ENCODE measurements at regions not wholly inside any gene's neighbourhood (a gene's known extent, or its start where the extent isn't known, plus 50 kb on each side); places are given as distances from the start of the nearest gene placed in this dataset.
"Not testable (repeated sequence)": the region's sequence is repeated elsewhere in the genome, so short reads cannot be mapped to it uniquely, and the experiment has no call there.

DNA sequence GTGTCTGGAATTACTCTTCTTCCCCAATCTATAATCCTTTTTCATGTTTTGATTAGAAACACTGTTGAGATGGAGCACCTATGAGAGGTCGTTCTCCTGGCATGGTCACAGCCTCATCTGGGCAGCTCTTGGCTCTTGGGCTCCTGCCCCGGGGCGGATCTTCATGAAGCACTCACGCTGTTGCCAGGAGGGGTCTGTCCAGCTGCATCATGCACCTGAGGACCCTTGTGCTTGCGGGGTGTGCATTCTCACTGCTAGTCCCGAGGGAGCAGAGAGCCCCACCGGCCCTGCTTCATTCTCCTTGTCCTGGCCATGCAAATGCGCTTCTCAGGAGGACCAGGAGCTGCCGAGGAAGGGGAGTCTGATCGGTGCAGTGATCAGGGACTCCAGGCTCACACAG, 117.6 kb upstream of the S1PR3 start:
- Mint-ChIP-seq H3K27me3 (peaks cover 14% of the 10 kb centered on the region), H3K4me3 (no peak overlapping the region), H3K27ac (no peak overlapping the region), H3K36me3 (ENCODE audit: low read depth) (no peaks in the 10 kb centered on the region), H3K4me1 (no peaks in the 10 kb centered on the region), H3K9me3 (peaks cover 9% of the 10 kb centered on the region)
- ChIA-PET CTCF (no interaction called here), POLR2A (no interaction called here)
- DNase-seq (no peak), ATAC-seq (ENCODE audit: low read depth) (no peak)
- TF ChIP-seq, protein P1, sequence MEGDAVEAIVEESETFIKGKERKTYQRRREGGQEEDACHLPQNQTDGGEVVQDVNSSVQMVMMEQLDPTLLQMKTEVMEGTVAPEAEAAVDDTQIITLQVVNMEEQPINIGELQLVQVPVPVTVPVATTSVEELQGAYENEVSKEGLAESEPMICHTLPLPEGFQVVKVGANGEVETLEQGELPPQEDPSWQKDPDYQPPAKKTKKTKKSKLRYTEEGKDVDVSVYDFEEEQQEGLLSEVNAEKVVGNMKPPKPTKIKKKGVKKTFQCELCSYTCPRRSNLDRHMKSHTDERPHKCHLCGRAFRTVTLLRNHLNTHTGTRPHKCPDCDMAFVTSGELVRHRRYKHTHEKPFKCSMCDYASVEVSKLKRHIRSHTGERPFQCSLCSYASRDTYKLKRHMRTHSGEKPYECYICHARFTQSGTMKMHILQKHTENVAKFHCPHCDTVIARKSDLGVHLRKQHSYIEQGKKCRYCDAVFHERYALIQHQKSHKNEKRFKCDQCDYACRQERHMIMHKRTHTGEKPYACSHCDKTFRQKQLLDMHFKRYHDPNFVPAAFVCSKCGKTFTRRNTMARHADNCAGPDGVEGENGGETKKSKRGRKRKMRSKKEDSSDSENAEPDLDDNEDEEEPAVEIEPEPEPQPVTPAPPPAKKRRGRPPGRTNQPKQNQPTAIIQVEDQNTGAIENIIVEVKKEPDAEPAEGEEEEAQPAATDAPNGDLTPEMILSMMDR (IDR thresholded peaks at IDR 0.05) = no peak
- intact Hi-C loops (cut with micrococcal nuclease) = no loop called here

DNA sequence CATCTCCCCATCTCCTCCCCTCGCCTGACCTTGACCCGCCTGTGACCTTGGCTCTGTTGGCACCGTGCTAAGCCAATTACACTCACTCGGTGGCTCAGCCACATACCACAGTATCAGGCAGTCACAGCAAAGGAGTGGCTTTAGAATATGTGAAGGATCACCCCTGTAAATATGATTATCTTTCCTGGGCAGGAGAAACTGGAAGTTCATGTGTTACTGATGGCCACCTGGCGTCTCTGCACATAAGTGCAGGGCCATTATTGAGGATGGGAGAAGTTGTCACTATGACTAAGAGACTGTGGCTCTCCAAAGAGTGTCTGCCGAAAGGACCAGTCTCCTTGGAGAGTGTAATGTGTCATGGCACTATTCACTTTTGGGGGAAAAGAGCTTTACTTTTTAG, 116.9 kb upstream of the S1PR3 start:
- H3K27ac Mint-ChIP-seq = no peak overlapping the region
- peaks cover 8% of the 10 kb centered on the region for H3K27me3 Mint-ChIP-seq
- DNase-seq (no peak), ATAC-seq (ENCODE audit: low read depth) (no peak)
- TF ChIP-seq, protein P1 (IDR thresholded peaks at IDR 0.05) = no peak
- peaks cover 2% of the 10 kb centered on the region for H3K9me3 Mint-ChIP-seq
- H3K4me3 Mint-ChIP-seq = no peak overlapping the region
- no peaks in the 10 kb centered on the region for H3K36me3 Mint-ChIP-seq (ENCODE audit: low read depth)
- intact Hi-C loops (cut with micrococcal nuclease) = no loop called here
- CTCF ChIA-PET = no interaction called here
- POLR2A ChIA-PET = no interaction called here
- H3K4me1 Mint-ChIP-seq = no peaks in the 10 kb centered on the region

DNA sequence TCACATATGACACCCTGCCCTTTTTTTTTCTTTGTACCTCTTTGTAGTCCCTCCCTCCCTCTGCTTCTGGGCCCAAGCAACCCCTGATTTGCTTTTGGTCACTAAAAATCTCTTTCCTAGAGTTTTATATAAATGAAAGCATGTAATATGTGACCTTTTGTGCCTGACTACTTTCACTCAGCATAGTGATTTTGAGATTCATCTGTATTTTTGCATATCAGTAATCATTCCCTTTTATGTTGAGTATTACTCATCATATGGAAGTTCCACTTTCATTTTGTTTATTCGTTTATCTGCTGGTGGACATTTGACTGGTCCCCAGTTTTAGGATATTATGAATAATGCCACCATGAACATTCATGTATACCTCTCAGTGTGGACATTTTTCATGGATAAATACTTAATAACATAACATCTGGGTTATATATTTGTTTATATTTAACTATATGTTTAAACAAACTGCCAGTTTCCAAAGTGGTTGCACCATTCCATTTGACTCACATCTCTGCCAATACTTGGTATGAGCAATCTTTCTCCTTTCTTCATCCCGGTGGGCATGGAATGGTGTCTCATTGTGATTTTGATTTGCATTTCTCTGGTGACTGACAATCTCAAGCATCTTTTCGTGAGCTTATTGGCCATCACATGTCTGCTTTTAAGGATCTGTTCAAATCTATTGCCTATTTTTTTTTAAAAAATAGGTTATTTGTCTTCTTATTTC, 115.7 kb upstream of the S1PR3 start:
- Mint-ChIP-seq H3K27ac (no peak overlapping the region), H3K9me3 (no peaks in the 10 kb centered on the region), H3K4me3 (no peak overlapping the region), H3K27me3 (peaks cover 8% of the 10 kb centered on the region), H3K4me1 (no peaks in the 10 kb centered on the region), H3K36me3 (ENCODE audit: low read depth) (no peaks in the 10 kb centered on the region)
- intact Hi-C loops (cut with micrococcal nuclease) = no loop called here
- CTCF ChIA-PET = no interaction called here
- ATAC-seq (ENCODE audit: low read depth) (no peak), DNase-seq (no peak)
- TF ChIP-seq, protein P1 (IDR thresholded peaks at IDR 0.05) = no peak
- POLR2A ChIA-PET = no interaction called here

DNA sequence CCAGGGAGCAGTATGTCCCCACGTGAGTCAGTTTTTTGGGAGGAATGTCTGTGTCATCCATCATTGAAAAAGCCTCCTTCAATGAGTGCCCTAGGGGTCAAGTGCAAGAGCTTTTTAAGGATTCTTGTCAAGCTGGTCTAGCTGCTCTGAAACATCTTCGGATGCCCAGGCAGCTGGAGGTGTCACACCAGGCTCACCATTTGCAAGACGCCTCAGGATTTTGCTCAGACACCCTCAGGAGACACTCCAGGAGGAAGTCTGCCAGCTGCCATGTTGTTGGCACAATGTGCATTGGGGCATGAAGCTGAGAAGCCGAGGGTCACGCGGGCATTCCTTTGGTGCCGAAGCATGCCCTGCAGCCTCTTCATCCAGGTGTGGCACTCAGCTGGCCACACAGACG, 111.1 kb upstream of the S1PR3 start:
- no peak for DNase-seq
- peaks cover 3% of the 10 kb centered on the region for H3K27me3 Mint-ChIP-seq
- peaks cover 2% of the 10 kb centered on the region for H3K9me3 Mint-ChIP-seq
- intact Hi-C loops (cut with micrococcal nuclease) = no loop called here
- peaks cover 13% of the 10 kb centered on the region for H3K4me1 Mint-ChIP-seq
- no peaks in the 10 kb centered on the region for H3K36me3 Mint-ChIP-seq (ENCODE audit: low read depth)
- H3K27ac Mint-ChIP-seq = no peak overlapping the region
- H3K4me3 Mint-ChIP-seq = no peak overlapping the region
- no peak for ATAC-seq (ENCODE audit: low read depth)
- ChIA-PET POLR2A (no interaction called here), CTCF (no interaction called here)
- TF ChIP-seq, protein P1 (IDR thresholded peaks at IDR 0.05) = no peak

DNA sequence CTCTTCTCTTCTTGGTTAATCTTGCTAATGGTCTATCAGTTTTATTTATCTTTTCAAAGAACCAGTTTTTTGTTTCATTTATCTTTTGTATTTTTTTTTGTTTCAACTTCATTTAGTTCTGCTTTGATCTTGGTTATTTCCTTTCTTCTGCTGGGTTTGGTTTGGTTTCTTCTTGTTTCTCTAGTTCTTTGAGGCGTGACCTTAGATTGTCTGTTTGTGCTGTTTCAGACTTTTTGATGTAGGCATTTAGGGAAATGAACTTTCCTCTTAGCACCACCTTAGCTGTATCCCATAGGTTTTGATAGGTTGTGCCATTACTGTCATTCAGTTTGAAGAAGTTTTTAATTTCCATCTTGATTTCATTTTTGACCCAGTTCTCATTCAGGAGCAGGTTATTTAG, 107.0 kb upstream of the S1PR3 start:
- intact Hi-C loops (cut with micrococcal nuclease); ATAC-seq (ENCODE audit: low read depth); H3K27me3 Mint-ChIP-seq; POLR2A ChIA-PET; H3K4me3 Mint-ChIP-seq; H3K9me3 Mint-ChIP-seq; H3K27ac Mint-ChIP-seq; H3K36me3 Mint-ChIP-seq (ENCODE audit: low read depth); DNase-seq; CTCF ChIA-PET: not testable (repeated sequence)
- H3K4me1 Mint-ChIP-seq = peaks cover 13% of the 10 kb centered on the region

DNA sequence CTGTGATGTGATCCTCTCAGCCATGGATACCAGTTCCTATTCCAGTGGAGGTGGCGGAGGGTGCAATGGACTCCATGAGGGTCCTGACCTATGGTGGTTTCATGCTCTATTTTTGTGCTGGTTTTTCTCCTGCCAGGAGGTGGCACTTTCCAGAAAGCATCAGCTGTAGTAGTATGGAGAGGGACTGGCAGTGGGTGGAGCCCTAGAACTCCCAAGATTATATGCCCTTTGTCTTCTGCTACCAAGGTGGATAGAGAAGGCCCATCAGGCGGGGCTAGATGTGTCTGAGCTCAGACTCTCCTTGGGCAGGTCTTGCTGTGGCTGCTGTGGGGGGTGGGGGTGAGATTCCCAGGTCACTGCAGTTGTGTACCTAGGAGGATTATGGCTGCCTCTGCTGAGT, 104.5 kb upstream of the S1PR3 start:
- DNase-seq; H3K4me3 Mint-ChIP-seq; intact Hi-C loops (cut with micrococcal nuclease); H3K27me3 Mint-ChIP-seq; H3K36me3 Mint-ChIP-seq (ENCODE audit: low read depth); ATAC-seq (ENCODE audit: low read depth); POLR2A ChIA-PET; H3K9me3 Mint-ChIP-seq; H3K27ac Mint-ChIP-seq; CTCF ChIA-PET: not testable (repeated sequence)
- peaks cover 17% of the 10 kb centered on the region for H3K4me1 Mint-ChIP-seq
